Prostate gland (tissue), 2 donors: ENCODE measurements at regions not wholly inside any gene's neighbourhood (a gene's known extent, or its start where the extent isn't known, plus 50 kb on each side); places are given as distances from the start of the nearest gene placed in this dataset.

Source experiments
- DNase-seq: peaks from one replicate; pipeline ENCODE4 v3.0.0-alpha.2; 2019; ENCODE audit warnings: low spot score
- H3K27ac ChIP-seq, 2 donors: fragments of 200-600 bp; sonication (generic); 2 replicates each; pipeline ENCODE4 v1.5.1; 2017 to 2019
- H3K27me3 ChIP-seq: fragments of 200-600 bp; sonication (generic); replicated peaks from 2 replicates; pipeline ENCODE4 v1.5.1; 2019; ENCODE audit not compliant: insufficient read depth
- H3K36me3 ChIP-seq, 2 donors: fragments of 200-600 bp; sonication (generic); 1 replicate in 1 of 2; 2 replicates in 1 of 2; pipeline versions ENCODE4 v1.5.1 to v1.8.1; 2017 to 2019
- H3K4me1 ChIP-seq: fragments of 200-600 bp; sonication (generic); replicated peaks from 2 replicates; pipeline ENCODE4 v1.5.1; 2019
- H3K4me3 ChIP-seq, 2 donors: fragments of 200-600 bp; sonication (generic); 2 replicates each; pipeline ENCODE4 v1.5.1; 2017 to 2019
- H3K9me3 ChIP-seq: fragments of 200-600 bp; sonication (generic); 2 replicates; pipeline ENCODE4 v1.5.1; 2017
- POLR2A ChIP-seq: fragments of 450-650 bp; IDR thresholded peaks from one replicate; pipeline ENCODE4 v1.6.1; 2016; ENCODE audit warnings: antibody characterized with exemption, mild to moderate bottlenecking
- POLR2AphosphoS5 ChIP-seq: sonication (generic); formaldehyde crosslinking; IDR thresholded peaks from one replicate; pipeline ENCODE4 v1.6.1; 2017; ENCODE audit warnings: antibody characterized with exemption
- WGBS: methylation state at CpG from one replicate; pipeline ENCODE4 v1.1.5; 2018; 5-methylcytosine and 5-hydroxymethylcytosine counted together
- intact Hi-C: fragments of 100-400 bp; cut with DNase I; formaldehyde crosslinking; loops from one replicate; pipeline ENCODE4 v1.14.2; 2022
- TF ChIP-seq, protein P1 (sequence below), 4 experiments: fragments of 200-600 bp in 2 of 4; fragments of 450-650 bp in 2 of 4; sonication (generic) in 2 of 4; IDR thresholded peaks; 1 replicate in 3 of 4; 2 replicates in 1 of 4; pipeline ENCODE4 v1.5.1; 2016 to 2019; ENCODE audit warnings: antibody characterized with exemption in 4 of 4, mild to moderate bottlenecking in 2 of 4, moderate library complexity in 2 of 4

DNA sequence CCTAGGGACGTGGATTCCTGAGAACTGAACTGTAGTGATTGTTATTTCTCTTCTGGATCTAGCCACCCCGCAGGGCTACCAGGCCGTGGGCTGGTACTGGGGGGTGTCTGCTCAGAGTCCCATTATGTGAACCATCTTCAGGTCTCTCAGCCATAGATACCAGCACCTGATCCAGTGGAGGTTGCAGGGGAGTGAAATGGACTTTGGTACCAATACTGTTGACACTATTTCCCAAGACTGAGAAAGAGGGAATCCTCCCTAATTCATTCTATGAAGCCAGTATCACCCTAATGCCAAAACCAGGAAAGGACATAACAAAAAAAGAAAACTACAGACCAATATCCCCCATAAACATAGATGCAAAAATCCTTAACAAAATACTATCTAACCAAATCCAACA is 237.0 kb upstream of the AGTR1 start:
- intact Hi-C loops = no loop called here
- 96% methylated on average over 3 of the region's 3 CpGs for WGBS

DNA sequence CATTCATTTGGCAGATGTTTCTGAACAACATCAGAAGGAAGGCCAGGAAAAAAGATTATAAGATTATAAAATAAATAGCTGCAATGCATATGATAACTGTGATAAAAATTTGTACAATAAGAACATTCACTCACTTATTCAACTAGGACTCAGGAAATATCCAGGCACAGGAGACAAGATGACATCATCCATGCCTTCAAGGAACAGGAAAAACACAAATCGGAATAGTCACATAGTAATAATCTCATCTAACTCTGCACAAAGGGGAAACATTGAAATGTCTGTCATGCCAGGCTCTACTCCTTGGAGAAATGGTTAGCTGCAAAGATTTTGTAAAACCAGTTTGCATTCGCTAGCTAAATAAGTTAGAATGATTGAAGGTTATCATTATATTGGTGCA is 233.5 kb upstream of the AGTR1 start:
- no peak overlapping the region for H3K27ac ChIP-seq
- H3K27me3 ChIP-seq = no peaks in the 10 kb centered on the region
- no peak for DNase-seq
- H3K9me3 ChIP-seq = no peaks in the 10 kb centered on the region
- H3K4me1 ChIP-seq = no peaks in the 10 kb centered on the region
- intact Hi-C loops = no loop called here
- no peaks in the 10 kb centered on the region for H3K36me3 ChIP-seq
- TF ChIP-seq, protein P1, sequence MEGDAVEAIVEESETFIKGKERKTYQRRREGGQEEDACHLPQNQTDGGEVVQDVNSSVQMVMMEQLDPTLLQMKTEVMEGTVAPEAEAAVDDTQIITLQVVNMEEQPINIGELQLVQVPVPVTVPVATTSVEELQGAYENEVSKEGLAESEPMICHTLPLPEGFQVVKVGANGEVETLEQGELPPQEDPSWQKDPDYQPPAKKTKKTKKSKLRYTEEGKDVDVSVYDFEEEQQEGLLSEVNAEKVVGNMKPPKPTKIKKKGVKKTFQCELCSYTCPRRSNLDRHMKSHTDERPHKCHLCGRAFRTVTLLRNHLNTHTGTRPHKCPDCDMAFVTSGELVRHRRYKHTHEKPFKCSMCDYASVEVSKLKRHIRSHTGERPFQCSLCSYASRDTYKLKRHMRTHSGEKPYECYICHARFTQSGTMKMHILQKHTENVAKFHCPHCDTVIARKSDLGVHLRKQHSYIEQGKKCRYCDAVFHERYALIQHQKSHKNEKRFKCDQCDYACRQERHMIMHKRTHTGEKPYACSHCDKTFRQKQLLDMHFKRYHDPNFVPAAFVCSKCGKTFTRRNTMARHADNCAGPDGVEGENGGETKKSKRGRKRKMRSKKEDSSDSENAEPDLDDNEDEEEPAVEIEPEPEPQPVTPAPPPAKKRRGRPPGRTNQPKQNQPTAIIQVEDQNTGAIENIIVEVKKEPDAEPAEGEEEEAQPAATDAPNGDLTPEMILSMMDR (IDR thresholded peaks at IDR 0.05) = no peak
- TF ChIP-seq POLR2A (no peak), POLR2AphosphoS5 (no peak)
- 33% methylated on average over 2 of the region's 2 CpGs for WGBS
- no peak overlapping the region for H3K4me3 ChIP-seq

More for the DNA sequence above, 237.0 kb upstream of the AGTR1 start:
- no peak overlapping the region for H3K27ac ChIP-seq
- no peak overlapping the region for H3K4me3 ChIP-seq
- no peaks in the 10 kb centered on the region for H3K9me3 ChIP-seq
- H3K36me3 ChIP-seq = no peaks in the 10 kb centered on the region
- H3K4me1 ChIP-seq = no peaks in the 10 kb centered on the region
- TF ChIP-seq, protein P1 (IDR thresholded peaks at IDR 0.05) = no peak
- TF ChIP-seq POLR2AphosphoS5 (no peak), POLR2A (no peak)
- H3K27me3 ChIP-seq = no peaks in the 10 kb centered on the region
- no peak for DNase-seq

DNA sequence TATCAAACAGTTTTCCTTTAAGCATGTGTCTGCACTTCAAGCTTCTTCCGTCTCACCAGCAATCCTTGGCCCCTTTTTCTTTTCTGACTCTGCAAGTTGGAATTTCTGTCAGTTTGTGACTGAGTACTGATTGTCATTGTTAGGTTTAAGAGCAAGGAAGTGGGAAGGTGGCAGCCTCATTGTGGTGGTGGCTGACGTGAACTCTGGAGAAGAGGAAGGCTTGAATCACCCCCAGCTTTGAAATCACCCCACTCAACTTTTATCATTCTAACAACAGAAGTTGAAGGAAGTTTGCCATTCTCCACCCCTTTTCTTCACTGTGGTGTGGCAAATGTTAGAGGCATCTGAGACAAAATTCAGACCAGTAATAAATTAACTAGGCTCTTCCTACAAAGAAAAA is 231.6 kb upstream of the AGTR1 start:
- no peaks in the 10 kb centered on the region for H3K36me3 ChIP-seq
- TF ChIP-seq, protein P1 (IDR thresholded peaks at IDR 0.05) = no peak
- no peak for TF ChIP-seq POLR2AphosphoS5
- no peak for TF ChIP-seq POLR2A
- no peaks in the 10 kb centered on the region for H3K9me3 ChIP-seq
- no peaks in the 10 kb centered on the region for H3K4me1 ChIP-seq
- intact Hi-C loops = no loop called here
- DNase-seq = no peak
- H3K27ac ChIP-seq = no peak overlapping the region
- no peaks in the 10 kb centered on the region for H3K27me3 ChIP-seq
- no peak overlapping the region for H3K4me3 ChIP-seq
- 74% methylated on average over 2 of the region's 2 CpGs for WGBS

DNA sequence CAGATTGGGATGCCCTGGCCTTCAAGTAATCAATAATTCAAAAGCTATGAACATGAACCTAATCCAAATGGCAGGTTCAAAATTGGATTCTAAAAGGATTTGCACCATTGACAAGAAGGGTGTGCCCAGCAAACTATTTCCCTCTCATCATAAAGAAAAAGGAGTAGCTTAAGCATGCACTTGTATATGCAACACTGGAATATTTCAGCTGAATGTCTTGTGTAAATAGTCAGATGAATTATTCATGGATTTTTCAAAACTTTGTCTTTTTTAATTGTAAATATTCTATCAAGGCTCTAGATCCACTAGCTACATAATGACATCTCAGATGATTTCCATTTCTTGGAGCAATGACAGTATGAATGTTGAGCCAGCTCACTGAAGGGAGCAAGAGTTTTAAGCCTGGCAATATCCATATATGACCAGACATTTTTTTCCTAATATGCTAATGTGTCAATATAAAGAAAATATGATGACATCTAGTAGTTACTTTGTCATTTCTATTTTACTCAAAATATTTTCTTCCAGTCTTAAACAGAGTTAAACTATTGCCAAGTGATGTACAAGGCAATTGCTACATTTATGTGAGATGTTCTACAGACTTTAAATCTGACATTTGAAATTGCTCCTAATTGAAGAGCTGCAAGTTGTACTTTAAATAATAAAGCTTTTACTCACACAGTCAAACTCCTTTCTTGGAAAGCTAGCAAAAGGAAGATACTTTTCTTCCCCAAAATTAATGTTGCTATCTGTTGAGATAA is 230.5 kb upstream of the AGTR1 start:
- Histone ChIP-seq H3K9me3 (no peaks in the 10 kb centered on the region), H3K4me3 (no peak overlapping the region), H3K27me3 (no peaks in the 10 kb centered on the region), H3K36me3 (no peaks in the 10 kb centered on the region), H3K4me1 (no peaks in the 10 kb centered on the region), H3K27ac (no peak overlapping the region)
- TF ChIP-seq, protein P1 (IDR thresholded peaks at IDR 0.05) = no peak
- TF ChIP-seq POLR2A (no peak), POLR2AphosphoS5 (no peak)
- DNase-seq = no peak
- intact Hi-C loops = no loop called here

DNA sequence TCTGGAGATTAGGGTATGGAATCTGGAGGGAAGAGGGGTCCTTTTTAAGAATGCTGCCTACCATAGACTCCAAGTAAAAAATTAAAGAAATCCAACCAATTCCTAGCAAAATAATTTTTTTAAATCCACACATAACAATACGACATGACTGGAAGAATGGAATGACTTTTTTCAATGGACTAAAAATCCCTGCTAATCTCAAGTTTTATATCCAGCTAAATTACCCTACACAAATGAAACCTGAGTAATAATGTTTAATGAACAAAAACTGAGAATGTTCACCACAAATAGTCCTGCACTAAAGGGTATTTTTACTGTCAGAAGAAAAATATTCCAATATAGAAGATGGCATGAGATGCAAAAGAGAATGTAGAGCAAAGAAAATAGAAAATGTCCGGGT is 220.3 kb upstream of the AGTR1 start:
- TF ChIP-seq POLR2AphosphoS5 (no peak), POLR2A (no peak)
- TF ChIP-seq, protein P1 (IDR thresholded peaks at IDR 0.05) = no peak
- Histone ChIP-seq H3K36me3 (no peaks in the 10 kb centered on the region), H3K9me3 (no peaks in the 10 kb centered on the region), H3K4me1 (no peaks in the 10 kb centered on the region), H3K27me3 (no peaks in the 10 kb centered on the region), H3K4me3 (no peak overlapping the region), H3K27ac (no peak overlapping the region)
- DNase-seq = no peak
- intact Hi-C loops = no loop called here
- WGBS = 92% methylated on average over 2 of the region's 2 CpGs
